ENCODE measurements at regions not wholly inside any gene's neighbourhood (a gene's known extent, or its start where the extent isn't known, plus 50 kb on each side); places are given as distances from the start of the nearest gene placed in this dataset.
"Not testable (repeated sequence)": the region's sequence is repeated elsewhere in the genome, so short reads cannot be mapped to it uniquely, and the experiment has no call there.

DNA sequence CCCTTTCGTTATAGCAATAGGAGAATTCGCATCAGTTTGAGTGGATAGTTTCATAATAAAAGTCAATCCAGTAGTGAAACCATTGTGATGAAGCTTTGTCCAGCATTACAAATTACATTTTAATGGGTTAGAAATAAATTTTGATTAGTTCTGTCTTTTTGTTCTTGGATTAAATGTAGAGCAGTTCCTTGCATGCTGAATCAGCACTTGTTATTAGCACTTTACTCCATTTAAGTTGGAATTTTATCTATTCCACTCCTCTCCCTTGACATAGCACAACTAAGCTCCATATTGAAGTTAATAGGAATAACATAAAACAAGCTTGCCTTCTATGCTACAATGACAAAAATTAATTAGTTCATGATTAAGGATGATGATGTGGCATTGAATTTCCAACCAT lies 624.1 kb downstream of the CCDC85A start:
- no peak for DNase-seq

DNA sequence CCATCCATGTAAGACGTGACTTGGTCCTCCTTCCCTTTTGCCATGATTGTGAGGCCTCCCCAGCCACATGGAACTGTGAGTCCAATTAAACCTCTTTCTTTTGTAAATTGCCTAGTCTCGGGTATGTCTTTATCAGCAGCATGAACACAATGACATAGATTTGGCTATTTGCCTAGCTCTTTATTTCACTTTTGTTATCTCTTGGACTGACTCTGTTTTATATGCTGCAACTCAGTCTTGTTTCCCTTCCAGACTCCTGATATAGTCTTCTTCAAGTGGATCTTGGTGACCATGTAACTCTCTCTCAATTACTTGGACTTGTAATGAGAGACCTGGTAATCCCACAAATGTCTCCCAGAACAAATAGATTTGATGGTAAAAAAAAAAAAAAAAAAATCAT lies 627.6 kb downstream of the CCDC85A start:
- no peak for DNase-seq

DNA sequence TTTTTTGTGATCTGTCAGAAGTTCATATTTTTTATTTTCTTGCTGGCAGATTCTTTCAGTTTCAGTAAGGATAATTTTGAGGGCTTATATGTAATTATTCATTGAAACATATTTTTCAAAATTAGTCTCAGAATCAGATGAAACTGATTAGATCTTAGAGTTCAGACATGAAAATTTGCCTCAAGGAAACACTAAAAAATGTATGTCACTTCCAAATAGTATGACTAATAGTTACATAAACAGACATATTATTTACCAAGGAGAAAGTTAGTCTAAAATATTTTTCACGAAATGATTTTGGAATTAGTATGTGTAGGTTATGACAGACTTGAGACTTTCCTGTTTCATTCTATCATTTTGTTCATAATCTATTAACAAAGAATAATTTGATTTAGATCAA lies 628.6 kb downstream of the CCDC85A start:
- no peak for DNase-seq

DNA sequence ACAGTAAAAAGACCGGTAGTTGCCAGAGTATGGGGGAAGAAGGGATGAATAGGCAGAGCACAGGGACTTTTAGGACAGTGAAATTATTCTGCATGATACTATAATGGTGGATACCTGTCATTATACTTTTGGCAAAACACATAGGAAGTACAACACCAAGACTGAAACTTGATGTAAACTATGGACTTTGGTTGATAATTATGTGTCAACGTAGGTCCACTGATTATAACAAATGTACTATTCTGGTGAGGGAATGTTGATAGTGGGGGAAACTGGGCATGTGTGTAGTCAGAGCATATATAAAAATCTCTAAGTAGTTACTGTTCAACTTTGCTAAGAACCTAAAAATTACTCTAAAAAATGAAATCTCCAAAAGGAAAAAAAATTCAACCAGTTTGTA lies 629.7 kb downstream of the CCDC85A start:
- DNase-seq, result no peak

DNA sequence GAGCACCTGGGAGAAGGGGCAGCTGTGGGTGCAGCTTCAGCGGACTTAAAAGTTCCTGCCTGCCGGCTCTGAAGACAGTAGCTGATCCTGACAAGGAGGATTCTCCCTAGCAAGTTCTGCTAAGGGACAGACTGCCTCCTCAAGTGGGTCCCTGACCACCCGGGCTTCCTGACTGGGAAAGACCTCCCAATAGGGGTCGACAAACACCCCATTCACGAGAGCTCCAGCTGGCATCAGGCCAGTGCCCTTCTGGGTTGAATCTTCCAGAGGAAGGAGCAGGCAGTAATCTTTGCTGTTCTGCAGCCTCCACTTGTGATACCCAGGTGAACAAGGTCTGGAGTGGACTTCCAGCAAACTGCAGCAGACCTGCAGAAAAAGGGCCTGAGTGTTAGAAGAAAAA lies 632.9 kb downstream of the CCDC85A start:
- DNase-seq, result no peak

DNA sequence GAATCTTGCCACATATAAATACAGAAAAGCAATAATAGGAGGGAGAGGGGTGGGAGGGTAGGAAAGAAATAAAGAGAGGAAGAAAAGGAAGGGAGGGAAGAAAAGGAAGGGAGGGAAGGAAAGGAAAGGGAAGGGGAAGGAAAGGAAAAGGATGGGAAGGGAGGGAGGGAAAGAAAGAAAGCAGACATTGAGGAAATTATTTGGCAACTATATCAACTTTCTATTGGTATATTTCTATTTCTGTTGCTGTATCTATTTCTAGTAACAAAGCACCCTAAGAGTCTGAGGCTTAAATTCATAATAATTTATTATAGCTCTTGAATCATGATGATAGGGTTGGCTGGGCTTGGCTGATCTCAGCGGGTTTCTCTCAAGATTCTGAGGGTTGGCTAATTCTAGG lies 648.0 kb downstream of the CCDC85A start:
- DNase-seq, result no peak

DNA sequence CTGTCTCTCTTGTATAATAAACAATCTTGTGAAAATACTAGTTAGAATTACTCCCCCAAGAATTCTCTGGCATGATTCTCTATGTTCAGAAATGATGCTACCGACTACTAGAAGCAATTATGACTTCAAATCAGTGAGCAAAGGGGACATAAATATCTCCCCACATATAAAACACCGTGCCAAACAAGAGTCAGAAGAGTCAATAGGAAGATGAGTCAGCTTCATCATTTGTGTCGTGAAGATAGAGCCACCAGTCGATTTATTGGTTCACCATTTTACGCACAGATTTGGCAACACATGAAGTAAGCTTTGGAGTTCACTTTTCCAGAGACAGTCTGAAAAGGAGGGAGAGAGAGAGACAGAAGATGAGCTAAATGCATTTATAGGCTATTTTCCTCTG lies 650.9 kb downstream of the CCDC85A start:
- DNase-seq, result no peak

DNA sequence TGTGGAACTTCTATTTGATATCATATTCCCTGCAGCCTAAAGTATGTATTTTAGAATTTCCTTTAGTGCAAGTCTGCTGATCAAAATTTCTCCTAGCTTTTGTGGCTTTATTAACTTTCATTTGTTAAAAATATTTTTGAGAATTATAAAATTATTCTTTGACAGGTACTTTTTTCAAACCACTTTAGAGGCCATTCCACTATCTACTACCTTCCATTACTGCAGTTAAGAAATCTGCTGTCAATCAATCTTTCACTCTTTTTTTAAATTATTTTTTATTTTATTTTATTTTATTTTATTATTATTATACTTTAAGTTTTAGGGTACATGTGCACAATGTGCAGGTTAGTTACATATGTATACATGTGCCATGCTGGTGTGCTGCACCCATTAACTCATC lies 656.2 kb downstream of the CCDC85A start:
- DNase-seq, result not testable (repeated sequence)

DNA sequence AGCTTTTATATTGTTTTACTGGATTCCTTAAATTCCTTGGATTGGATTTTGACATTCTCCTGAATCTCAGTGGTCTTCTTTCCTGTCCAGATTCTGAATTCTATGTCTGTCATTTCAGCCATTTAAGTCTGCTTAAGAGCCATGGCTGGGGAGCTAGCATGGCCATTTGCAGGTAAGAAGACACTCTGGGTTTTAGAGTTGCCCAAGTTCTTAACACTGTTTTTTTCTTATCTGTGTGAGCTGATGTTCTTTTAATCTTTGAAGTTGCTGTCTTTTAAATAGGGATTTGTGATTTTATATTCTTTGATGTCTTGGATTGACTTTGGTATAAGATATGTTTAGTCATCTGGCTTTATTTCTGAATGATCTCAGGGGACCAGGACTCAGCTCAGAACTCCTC lies 677.2 kb downstream of the CCDC85A start:
- DNase-seq, result no peak

DNA sequence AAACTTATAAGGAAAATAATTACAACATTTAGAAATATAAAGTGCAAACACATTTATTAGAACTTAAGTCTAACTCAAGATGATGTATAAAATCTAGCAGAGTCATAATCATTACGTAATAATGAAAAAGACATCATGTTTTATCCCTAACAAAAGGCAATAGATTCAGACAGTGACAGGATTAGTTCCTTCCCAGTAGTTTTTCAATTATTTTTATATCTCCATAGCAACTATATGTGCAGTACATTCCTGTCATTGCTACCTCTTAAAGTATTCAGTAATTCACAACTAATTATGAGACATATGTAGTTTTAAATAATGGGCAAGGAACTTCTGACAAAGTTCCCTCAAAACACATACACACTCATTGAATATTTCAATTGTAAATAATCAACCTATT lies 687.9 kb downstream of the CCDC85A start:
- no peak for DNase-seq

DNA sequence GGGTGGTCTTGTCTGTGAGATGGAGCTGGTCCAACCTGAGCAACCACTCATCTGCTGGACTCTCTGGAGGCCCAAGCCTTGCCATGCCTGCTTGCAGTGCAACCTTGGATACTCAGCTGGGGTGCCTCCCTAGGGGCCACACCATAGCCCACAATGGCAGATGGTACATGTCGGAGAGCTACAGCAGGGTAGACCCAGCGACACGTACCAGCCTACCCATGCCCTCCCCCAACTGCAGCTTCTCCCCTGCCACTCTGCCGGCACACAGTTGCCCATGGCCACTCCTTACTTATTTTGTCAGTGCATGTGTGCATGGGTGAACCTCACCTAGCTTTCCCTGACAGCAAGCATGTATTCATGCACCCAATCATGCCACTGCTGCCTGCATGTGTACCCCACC lies 690.9 kb downstream of the CCDC85A start:
- DNase-seq, result no peak

DNA sequence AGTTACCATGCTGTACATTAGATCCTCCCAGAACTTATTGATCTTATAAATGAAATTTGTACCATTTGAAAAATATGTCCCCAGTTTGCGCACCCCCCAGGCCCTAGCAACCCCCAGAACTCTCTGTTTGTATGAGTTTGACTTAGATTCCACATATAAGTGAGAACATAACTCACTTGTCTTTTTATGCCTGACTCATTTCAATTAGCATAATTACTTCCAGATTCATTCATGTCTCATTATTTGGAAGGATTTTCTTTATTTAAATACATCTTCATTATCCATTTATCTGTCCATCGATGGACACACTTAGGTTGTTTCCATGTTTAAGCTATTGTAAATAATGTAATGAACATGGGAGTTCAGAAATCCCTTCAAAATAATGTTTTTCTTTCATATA lies 705.9 kb downstream of the CCDC85A start:
- DNase-seq, result no peak

DNA sequence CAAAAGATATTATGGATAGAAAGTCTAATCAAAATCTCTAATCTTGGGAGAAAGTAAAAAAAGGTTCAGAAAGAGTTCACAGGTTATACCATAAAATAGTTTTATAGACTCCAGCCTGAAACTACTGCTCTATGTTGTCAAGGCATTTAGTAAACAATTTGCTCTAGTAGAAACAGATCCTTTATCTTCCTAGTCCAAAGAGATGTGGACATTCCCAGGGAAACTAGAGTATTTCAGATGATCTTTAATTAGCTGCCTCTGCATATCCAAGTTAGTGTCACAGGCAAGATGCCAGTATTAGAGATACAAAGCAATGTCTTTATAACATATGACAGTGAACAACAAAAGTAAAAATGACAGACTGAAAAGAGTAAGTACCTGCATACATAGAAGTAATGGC lies 708.6 kb downstream of the CCDC85A start:
- DNase-seq, result no peak

DNA sequence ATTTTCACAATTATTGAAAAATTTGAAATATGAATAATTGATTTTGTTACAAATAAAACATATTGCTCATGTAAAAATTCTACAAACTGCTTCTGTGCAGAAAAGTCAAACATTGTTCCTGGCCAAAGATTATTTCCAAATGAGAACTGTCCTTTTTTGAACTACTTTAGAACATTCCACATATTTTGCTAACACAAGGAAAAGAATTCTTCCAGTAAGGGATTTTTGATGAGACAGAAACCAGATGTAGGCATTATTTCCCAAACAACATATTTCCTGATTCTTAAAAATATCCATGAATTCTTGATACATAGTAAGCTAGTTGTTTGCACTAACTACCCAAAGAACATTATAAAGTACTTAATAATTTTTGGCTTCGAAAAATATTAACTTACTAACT lies 715.2 kb downstream of the CCDC85A start:
- no peak for DNase-seq

DNA sequence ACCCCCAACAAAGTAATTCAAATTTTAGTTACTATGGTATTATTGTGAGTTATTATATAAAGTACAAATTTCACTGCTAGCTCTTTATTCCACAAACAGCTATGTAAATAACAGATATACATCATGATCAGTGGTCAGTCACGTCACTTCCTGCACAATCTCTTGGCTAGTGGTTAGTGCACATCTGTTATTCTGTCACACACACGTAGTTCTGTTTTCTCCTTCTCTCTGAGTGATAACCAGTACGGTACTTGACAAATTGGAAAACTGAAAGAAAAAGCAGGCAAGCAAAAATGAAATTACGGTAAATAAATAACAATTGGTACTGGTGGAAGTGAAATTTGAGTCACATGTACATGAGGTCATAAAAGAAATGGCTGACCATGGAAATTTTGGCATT lies 728.7 kb downstream of the CCDC85A start:
- DNase-seq, result no peak

DNA sequence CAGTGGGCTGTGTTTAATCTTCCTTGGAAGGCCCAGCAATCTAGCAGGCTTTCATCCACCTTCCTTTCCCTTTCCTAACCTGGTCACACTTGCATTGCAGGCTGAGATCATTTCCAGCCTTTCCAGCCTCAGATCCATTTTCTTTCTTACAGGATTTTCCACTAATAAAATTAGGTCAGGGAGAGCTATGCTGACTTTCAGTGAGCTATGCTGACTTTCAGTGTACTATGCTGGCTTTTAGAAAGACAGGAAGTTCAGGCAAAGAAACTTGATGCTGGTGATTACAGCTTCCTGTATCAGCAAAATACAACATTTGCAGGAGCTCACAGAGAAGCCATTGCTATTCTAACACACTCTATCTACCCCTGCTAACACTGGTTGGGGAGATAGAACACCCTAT lies 735.0 kb downstream of the CCDC85A start:
- DNase-seq, result no peak

DNA sequence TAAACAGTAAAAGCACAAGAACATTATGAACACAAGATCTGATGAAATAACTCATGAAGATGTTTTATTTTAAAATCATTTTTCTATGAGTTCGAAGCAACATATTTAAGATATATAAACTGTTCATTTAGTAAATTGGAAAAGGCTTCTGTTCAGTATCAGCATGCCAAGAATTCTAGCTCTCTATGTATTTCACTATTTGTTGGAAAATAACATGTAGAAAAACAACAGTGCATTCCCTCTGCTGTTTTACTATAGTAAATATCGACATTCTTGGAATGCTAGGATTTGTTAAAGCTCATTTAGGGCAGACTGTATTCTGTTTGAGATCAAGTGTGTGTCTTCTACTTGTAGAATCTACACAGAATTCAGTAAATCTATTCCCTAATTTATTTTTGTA lies 750.2 kb downstream of the CCDC85A start:
- no peak for DNase-seq

DNA sequence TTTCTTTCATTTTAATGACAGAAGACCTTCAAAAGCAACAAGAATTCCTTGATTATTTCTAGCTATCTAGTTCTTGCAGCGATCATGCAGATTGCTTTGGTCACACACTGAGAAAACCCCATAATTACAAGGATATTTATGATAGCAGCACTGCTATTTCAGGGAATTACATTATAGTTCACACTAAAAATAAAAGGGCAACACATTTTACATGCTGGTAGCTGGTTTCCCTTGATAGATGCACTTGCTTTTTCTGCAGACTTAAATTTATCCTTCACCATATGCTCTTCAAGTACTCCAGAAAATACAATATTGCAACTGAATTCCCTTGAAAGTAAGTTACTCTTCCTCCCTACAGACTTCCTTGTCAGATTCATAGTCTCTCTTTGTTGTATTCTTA lies 751.1 kb downstream of the CCDC85A start:
- DNase-seq, result no peak

DNA sequence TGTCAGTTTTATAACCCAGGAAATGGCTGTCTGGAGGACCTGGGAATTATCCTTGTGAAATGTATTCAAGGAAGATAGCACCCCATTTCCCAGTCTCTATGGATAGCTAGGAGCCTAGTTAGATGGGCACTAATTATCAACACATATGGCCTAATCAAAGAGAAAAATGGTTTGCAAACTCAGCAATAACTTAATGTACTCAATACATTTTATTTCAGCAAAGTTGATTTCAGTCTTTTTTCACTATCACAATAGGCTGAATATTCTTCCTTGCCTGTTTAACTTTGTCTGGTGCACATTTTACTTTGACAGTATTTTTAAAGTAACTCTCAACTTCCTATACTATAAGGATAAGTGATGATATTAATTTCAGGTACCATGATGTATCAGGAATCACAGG lies 756.3 kb downstream of the CCDC85A start:
- no peak for DNase-seq

DNA sequence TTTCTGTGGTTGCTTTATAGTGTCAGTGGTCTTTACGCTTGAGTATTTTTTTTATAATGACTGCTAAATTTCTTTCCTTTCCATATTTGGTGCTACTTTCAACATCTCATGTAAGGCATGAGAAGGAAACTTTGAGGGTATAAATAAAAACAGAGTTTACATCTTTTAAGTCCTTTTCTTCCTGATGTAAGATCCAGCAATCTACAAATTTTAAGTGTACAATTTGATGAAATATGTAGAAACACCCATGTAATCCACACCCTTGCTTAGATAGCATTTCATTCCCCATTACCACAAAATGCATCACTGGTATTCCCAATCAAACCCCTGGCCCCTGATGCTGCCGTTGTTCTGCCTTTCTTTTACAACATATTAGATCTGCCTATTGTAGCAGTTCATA lies 769.1 kb downstream of the CCDC85A start:
- DNase-seq, result no peak

DNA sequence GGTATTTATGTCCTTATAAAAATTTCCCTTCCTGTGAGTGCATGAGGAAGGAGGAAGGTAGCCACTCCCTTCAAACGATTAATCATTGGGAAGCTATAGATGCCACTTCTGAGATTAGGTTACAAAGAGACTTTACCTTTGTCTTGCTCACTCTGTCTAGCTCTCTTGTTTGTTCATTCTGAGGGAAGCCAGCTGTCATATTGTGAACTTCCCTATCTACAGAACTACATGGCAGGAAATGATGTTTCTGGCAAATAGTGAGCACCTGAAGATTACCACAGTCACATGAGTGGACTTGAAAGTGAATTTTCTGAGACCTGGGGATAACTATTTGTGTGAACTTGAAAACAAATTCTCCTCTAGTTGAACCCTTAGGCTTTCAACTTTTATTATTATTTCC lies 776.8 kb downstream of the CCDC85A start:
- no peak for DNase-seq

DNA sequence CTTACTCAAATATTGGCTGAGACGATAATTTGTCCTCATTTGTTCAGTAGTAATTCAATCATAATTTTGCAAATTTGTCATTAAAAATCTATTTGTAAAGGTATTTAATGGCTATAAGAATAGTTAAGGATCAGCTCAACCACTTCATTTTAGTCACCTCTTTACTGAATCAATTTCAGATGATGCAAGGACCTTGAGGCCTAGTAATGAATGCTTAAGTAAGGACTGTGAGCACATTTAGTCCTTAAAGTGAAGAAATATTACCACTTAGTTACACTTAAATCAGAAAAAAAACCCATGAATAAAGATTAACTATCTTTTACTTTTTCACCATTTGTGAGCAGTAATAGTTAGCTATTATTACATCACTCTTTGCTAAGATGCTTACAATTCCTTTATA lies 778.9 kb downstream of the CCDC85A start:
- no peak for DNase-seq

DNA sequence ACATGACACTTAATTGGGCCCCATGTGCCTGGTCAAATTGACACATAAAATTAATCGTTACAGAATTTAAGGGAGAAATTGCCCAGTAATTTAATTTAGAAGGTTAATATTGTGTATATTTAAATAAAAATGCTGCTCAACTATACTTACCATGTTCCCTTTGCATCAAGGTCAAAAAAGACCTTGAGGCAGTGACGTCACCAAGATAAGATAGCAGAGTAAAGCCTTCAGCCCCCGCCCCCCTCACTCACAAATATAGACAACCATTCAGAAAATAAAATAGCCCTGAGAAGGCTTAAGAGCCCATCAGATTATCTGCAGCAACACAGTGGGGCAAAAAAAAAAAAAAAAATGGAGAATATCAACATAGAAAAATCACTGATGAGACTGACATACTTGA lies 785.7 kb downstream of the CCDC85A start:
- no peak for DNase-seq

DNA sequence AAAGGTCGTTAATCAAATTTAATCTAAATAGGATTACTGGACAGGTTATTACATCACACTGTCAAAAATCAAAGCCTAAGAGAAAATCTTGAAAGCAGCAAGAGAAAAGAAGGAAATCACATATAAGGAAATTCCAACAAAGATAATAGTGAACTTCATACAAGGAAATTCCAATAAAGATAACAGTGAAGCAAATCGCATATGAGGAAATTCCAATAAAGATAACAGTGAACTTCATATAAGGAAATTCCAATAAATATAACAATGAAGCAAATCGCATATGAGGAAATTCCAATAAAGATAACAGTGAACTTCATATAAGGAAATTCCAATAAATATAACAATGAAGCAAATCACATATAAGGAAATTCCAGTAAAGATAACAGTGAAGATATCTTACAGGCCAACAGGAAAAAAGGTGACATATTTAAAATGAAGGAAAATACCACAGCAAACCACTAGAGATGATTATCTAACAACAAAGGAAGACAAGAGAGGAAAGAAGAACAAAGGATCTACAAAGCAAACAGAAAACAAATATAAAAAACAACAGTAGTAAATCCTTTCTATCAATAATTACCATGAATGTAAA lies 787.7 kb downstream of the CCDC85A start:
- DNase-seq, result no peak

DNA sequence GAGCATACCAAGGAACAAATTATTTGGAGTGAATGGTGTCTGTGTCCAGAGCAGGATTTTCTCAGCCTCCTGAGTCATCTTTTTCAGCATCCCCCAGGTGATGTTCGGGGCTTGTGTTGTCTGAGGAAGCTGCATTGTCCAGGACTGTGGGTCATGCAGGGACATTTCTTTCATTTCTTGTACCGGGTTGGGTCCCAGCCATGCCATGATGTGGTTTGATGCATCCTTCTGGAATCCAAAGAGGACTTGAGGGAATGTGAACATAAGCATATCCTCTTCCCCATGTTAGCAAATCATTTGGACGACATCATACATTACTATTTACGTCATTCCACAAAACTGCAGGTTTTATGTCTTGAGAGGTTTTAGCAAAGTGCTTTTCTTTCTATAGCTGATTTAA lies 797.8 kb downstream of the CCDC85A start:
- DNase-seq, result no peak
